ENCODE measurements at regions not wholly inside any gene's neighbourhood (a gene's known extent, or its start where the extent isn't known, plus 50 kb on each side); places are given as distances from the start of the nearest gene placed in this dataset. TPM values are rescaled to one million over a fixed set of nuclear protein-coding genes. Genes with fewer than 3 reads are reported as not detected.

DNA sequence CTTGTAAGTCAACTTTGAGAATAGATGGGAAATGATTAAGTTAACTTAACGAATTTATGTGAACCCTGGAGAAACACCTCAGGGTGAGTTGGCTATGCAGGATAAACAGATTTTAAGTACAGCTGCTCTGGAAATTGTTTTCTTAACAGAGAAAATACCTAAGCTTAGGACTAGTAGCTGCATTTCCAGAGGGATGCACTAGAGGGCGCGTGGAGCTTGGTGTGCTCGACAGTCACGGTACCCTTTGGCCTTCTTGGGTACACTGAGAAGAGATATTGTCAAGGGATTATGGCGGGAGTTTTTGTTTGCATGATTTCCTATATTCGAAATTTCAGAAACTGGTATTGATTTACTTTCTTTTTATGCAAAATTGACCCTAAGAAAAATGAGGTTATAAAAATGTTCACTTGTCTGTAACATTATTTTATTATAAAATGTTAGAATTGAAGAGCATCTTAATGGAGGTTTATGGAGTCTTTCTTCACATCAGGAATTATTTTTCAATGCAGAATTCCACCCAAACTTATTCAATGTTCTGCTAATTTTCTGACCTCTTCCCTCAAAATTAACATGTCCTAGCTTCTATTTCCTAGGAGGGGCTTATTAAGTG lies 58.4 kb upstream of the MYO3A start:
- Histone ChIP-seq H3K4me1 (ENCODE audit: control insufficient read depth in 1 of 2, insufficient read depth in 2 of 2, low read length in 2 of 2) (no peaks in the 10 kb centered on the region), H3K27ac (ENCODE audit: low read depth in 1 of 2, low read length in 2 of 2) (no peak overlapping the region), H3K36me3 (replicated peaks in 1 of 2; ENCODE audit: control insufficient read depth in 1 of 2, insufficient read depth in 2 of 2, low read length in 2 of 2) (no peaks in the 10 kb centered on the region), H3K27me3 (ENCODE audit: control insufficient read depth in 2 of 2, insufficient read depth in 2 of 2, low read length in 2 of 2) (no peaks in the 10 kb centered on the region), H3K4me2 (replicated peaks; ENCODE audit: extremely low read depth, low read length, poor library complexity, severe bottlenecking) (no peak overlapping the region), H3K4me3 (replicated peaks in 1 of 3; ENCODE audit: low read depth in 2 of 3, low read length in 3 of 3) (no peak overlapping the region), H3K79me2 (ENCODE audit: insufficient read depth, low read length) (no peaks in the 10 kb centered on the region), H2AFZ (ENCODE audit: insufficient read depth, low read depth, low read length, poor library complexity, severe bottlenecking) (no peak overlapping the region), H4K20me1 (ENCODE audit: insufficient read depth, low read length) (no peaks in the 10 kb centered on the region), H3K9ac (ENCODE audit: insufficient read depth, low read length, poor library complexity, severe bottlenecking) (no peak overlapping the region), H3K9me3 (replicated peaks in 1 of 2; ENCODE audit: control insufficient read depth in 1 of 2, insufficient read depth in 1 of 2, low read length in 2 of 2) (no peaks in the 10 kb centered on the region)
- Mint-ChIP-seq H3K4me3 (no peak overlapping the region), H3K27ac (no peak overlapping the region), H3K27me3 (ENCODE audit: low read depth in 3 of 3) (peaks cover 2 to 12% (median 10%) of the 10 kb centered on the region in 3 donors), H3K9me3 (no peaks in the 10 kb centered on the region), H3K4me1 (no peaks in the 10 kb centered on the region), H3K36me3 (no peaks in the 10 kb centered on the region)
- peak; percentile 15 to 62 (median 49) for DNase-seq
- intact Hi-C loops (cut with micrococcal nuclease): loop anchor here in 1 of 2 donors (5.0 kb wide), 1 partner anchor 682 kb away; no protein-coding TSS in a partner anchor
- 0% methylated on average over 2 of the region's 7 CpGs for WGBS (ENCODE audit: insufficient coverage)
- TF ChIP-seq, protein P1, sequence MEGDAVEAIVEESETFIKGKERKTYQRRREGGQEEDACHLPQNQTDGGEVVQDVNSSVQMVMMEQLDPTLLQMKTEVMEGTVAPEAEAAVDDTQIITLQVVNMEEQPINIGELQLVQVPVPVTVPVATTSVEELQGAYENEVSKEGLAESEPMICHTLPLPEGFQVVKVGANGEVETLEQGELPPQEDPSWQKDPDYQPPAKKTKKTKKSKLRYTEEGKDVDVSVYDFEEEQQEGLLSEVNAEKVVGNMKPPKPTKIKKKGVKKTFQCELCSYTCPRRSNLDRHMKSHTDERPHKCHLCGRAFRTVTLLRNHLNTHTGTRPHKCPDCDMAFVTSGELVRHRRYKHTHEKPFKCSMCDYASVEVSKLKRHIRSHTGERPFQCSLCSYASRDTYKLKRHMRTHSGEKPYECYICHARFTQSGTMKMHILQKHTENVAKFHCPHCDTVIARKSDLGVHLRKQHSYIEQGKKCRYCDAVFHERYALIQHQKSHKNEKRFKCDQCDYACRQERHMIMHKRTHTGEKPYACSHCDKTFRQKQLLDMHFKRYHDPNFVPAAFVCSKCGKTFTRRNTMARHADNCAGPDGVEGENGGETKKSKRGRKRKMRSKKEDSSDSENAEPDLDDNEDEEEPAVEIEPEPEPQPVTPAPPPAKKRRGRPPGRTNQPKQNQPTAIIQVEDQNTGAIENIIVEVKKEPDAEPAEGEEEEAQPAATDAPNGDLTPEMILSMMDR (IDR thresholded peaks at IDR 0.05): peak; percentile 96

DNA sequence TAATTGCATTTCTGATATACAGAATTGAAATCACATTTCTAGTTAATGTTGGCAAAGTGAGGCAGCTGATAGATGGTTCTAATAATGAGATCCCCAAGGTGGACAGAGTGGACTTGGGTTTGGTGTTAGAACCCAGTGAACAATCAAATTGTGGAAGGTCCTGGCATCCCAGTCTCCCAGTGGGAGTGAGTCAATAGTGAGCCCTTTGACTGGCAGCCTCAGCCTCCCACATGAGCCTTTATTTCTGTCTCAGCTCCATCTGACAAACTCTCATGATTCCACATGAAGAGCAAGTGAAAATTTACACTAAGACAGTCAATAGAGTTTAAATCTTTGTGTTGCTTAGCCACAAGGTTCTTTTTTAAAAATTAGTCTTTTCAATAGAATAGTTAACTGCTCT lies 56.7 kb upstream of the MYO3A start:
- no peak for DNase-seq
- H3K27ac ChIP-seq (ENCODE audit: low read depth in 1 of 2, low read length in 2 of 2): no peak overlapping the region
- intact Hi-C loops (cut with micrococcal nuclease): loop anchor here in 1 of 2 donors (5.0 kb wide), 1 partner anchor 680 kb away; no protein-coding TSS in a partner anchor
- H3K27me3 Mint-ChIP-seq (ENCODE audit: low read depth in 3 of 3): peaks cover 2 to 13% (median 7%) of the 10 kb centered on the region in 3 donors
- no peaks in the 10 kb centered on the region for H3K36me3 Mint-ChIP-seq
- no peak overlapping the region for H3K4me3 Mint-ChIP-seq
- H3K27me3 ChIP-seq (ENCODE audit: control insufficient read depth in 2 of 2, insufficient read depth in 2 of 2, low read length in 2 of 2): no peaks in the 10 kb centered on the region
- H3K9me3 Mint-ChIP-seq: no peaks in the 10 kb centered on the region
- H3K27ac Mint-ChIP-seq: no peak overlapping the region
- H3K4me1 ChIP-seq (ENCODE audit: control insufficient read depth in 1 of 2, insufficient read depth in 2 of 2, low read length in 2 of 2): no peaks in the 10 kb centered on the region
- H2AFZ ChIP-seq (ENCODE audit: insufficient read depth, low read depth, low read length, poor library complexity, severe bottlenecking): no peak overlapping the region
- H3K4me1 Mint-ChIP-seq: no peaks in the 10 kb centered on the region
- no peaks in the 10 kb centered on the region for H4K20me1 ChIP-seq (ENCODE audit: insufficient read depth, low read length)
- TF ChIP-seq, protein P1 (IDR thresholded peaks at IDR 0.05): no peak
- H3K9ac ChIP-seq (ENCODE audit: insufficient read depth, low read length, poor library complexity, severe bottlenecking): no peak overlapping the region
- H3K36me3 ChIP-seq (replicated peaks in 1 of 2; ENCODE audit: control insufficient read depth in 1 of 2, insufficient read depth in 2 of 2, low read length in 2 of 2): no peaks in the 10 kb centered on the region
- H3K79me2 ChIP-seq (ENCODE audit: insufficient read depth, low read length): no peaks in the 10 kb centered on the region
- no peak overlapping the region for H3K4me2 ChIP-seq (replicated peaks; ENCODE audit: extremely low read depth, low read length, poor library complexity, severe bottlenecking)
- H3K9me3 ChIP-seq (replicated peaks in 1 of 2; ENCODE audit: control insufficient read depth in 1 of 2, insufficient read depth in 1 of 2, low read length in 2 of 2): no peaks in the 10 kb centered on the region
- no peak overlapping the region for H3K4me3 ChIP-seq (replicated peaks in 1 of 3; ENCODE audit: low read depth in 2 of 3, low read length in 3 of 3)

Small RNAs in the stretch of these regions (small RNA-seq; reads per million reads assigned to genes)
- gene RNA5SP306 (ENCODE audit: insufficient read length, low read depth) (not detected), gene RNU6-632P (ENCODE audit: insufficient read length, low read depth) (not detected)
